T-cell (primary cell): ENCODE measurements at regions not wholly inside any gene's neighbourhood (a gene's known extent, or its start where the extent isn't known, plus 50 kb on each side); places are given as distances from the start of the nearest gene placed in this dataset.
A peak's percentile ranks its signal among the peaks of the same experiment; 100 is the strongest.
"Not testable (repeated sequence)": the region's sequence is repeated elsewhere in the genome, so short reads cannot be mapped to it uniquely, and the experiment has no call there.

Experiments
- ATAC-seq, 4 experiments: fragments of 200-7000 bp in 3 of 4; fragments of 150-1000 bp in 1 of 4; cut with Tn5 transposase; replicated peaks in 1 of 4; 1 replicate in 3 of 4; 2 replicates in 1 of 4; pipeline ENCODE4 v1.10.0; 2021; ENCODE audit warnings: moderate library complexity in 3 of 4, mild to moderate bottlenecking in 2 of 4, moderate number of reproducible peaks in 1 of 4
- CTCF ChIA-PET, 2 donors: fragments of 300-600 bp; sonication (Branson Sonifier 250); formaldehyde crosslinking; loops; one replicate each; lab custom pipeline; 2022; ENCODE audit warnings: antibody characterized with exemption in 2 of 2; lab: Charles Lee
- POLR2A ChIA-PET, 2 donors: fragments of 300-600 bp; sonication (Branson Sonifier 250); formaldehyde crosslinking; loops; one replicate each; lab custom pipeline; 2022; ENCODE audit warnings: antibody characterized with exemption in 2 of 2; lab: Charles Lee
- DNase-seq, 35 experiments: peaks; one replicate each; pipeline versions ENCODE4 v3.0.0 to v3.0.0-alpha.2; 2013 to 2023
- H3K27ac ChIP-seq: one replicate; pipeline ENCODE4 v1.5.1; 2013; ENCODE audit warnings: low read length
- H3K27me3 ChIP-seq, 2 experiments: replicated peaks in 1 of 2; 1 replicate in 1 of 2; 2 replicates in 1 of 2; pipeline versions ENCODE4 v1.6.1 to v1.7.0; 2013; ENCODE audit warnings: low read length in 1 of 2, mixed read lengths in 1 of 2; ENCODE audit not compliant: control insufficient read depth in 2 of 2, insufficient read depth in 2 of 2; ENCODE audit errors: extremely low read depth in 1 of 2
- H3K36me3 ChIP-seq, 2 donors: 1 replicate in 1 of 2; 2 replicates in 1 of 2; pipeline versions ENCODE4 v1.6.1 to v1.7.0; 2013; ENCODE audit warnings: low read length in 1 of 2; ENCODE audit not compliant: control insufficient read depth in 2 of 2, insufficient read depth in 1 of 2; ENCODE audit errors: extremely low read depth in 1 of 2
- H3K4me1 ChIP-seq, 2 experiments: 1 replicate in 1 of 2; 2 replicates in 1 of 2; pipeline versions ENCODE4 v1.6.1 to v1.7.0; 2013; ENCODE audit warnings: low read length in 2 of 2, mixed read lengths in 1 of 2; ENCODE audit not compliant: insufficient read depth in 2 of 2, control insufficient read depth in 1 of 2; ENCODE audit errors: extremely low read depth in 1 of 2
- H3K4me3 ChIP-seq, 2 donors: 1 replicate in 1 of 2; 2 replicates in 1 of 2; pipeline versions ENCODE4 v1.5.1 to v1.7.0; 2013; ENCODE audit warnings: mild to moderate bottlenecking in 2 of 2, low read length in 1 of 2, moderate library complexity in 1 of 2; ENCODE audit not compliant: control insufficient read depth in 1 of 2; ENCODE audit errors: extremely low read depth in 1 of 2
- H3K9me3 ChIP-seq: 2 replicates; pipeline ENCODE4 v1.7.0; 2013
- H3K27ac Mint-ChIP-seq, 2 donors: one replicate each; pipeline ENCODE4 v1.8.0; 2020 to 2021; ENCODE audit warnings: mild to moderate bottlenecking in 2 of 2, mixed read lengths in 2 of 2
- H3K27me3 Mint-ChIP-seq, 2 donors: one replicate each; pipeline ENCODE4 v1.8.0; 2021 to 2022; ENCODE audit warnings: mixed read lengths in 2 of 2
- H3K36me3 Mint-ChIP-seq: one replicate; pipeline ENCODE4 v1.8.0; 2021; ENCODE audit warnings: mixed read lengths
- H3K4me1 Mint-ChIP-seq, 3 donors: one replicate each; pipeline ENCODE4 v1.8.0; 2020 to 2022; ENCODE audit warnings: mixed read lengths in 3 of 3, mild to moderate bottlenecking in 1 of 3
- H3K4me3 Mint-ChIP-seq, 3 donors: one replicate each; pipeline ENCODE4 v1.8.0; 2020 to 2022; ENCODE audit warnings: mild to moderate bottlenecking in 3 of 3, mixed read lengths in 3 of 3, moderate library complexity in 3 of 3
- H3K9me3 Mint-ChIP-seq, 3 donors: one replicate each; pipeline ENCODE4 v1.8.0; 2020 to 2022; ENCODE audit warnings: mixed read lengths in 3 of 3
- WGBS: methylation state at CpG from one replicate; pipeline ENCODE4 v1.1.5; 2013; ENCODE audit warnings: missing lambda C conversion rate; ENCODE audit not compliant: insufficient coverage; 5-methylcytosine and 5-hydroxymethylcytosine counted together

GRCh38 chr2:739864-740321, 62.7 kb upstream of the TMEM18 start:
- CTCF ChIA-PET, H3K9me3 Mint-ChIP-seq, H3K36me3 Mint-ChIP-seq, H3K9me3 ChIP-seq, H3K27ac Mint-ChIP-seq, H3K27ac ChIP-seq, H3K36me3 ChIP-seq, ATAC-seq: not testable (repeated sequence)
- peak overlapping the region; percentile 80 to 85 (median 83) for H3K4me3 Mint-ChIP-seq
- POLR2A ChIA-PET: interaction anchor here in 1 of 2 donors (0.7 kb wide), 1 partner anchor 800 kb away, joined by 3 read pairs; no protein-coding TSS in a partner anchor
- 17% methylated on average over 20 of the region's 23 CpGs for WGBS
- peaks cover 12 to 18% (median 17%) of the 10 kb centered on the region in 3 donors for H3K4me1 Mint-ChIP-seq
- peaks cover 2 to 24% of the 10 kb centered on the region in 2 experiments for H3K27me3 ChIP-seq
- peak in 1 of 35 experiments; percentile 51 for DNase-seq
- peaks cover 0 to 13% of the 10 kb centered on the region in 2 experiments for H3K4me1 ChIP-seq
- H3K27me3 Mint-ChIP-seq: peaks cover 0 to 17% of the 10 kb centered on the region in 2 donors
- H3K4me3 ChIP-seq: peak overlapping the region; percentile 53 to 55

- Histone ChIP-seq H3K27ac (no peak overlapping the region), H3K4me1 (peaks cover 0 to 13% of the 10 kb centered on the region in 2 experiments), H3K9me3 (no peaks in the 10 kb centered on the region), H3K36me3 (no peaks in the 10 kb centered on the region), H3K27me3 (peaks cover 2 to 35% of the 10 kb centered on the region in 2 experiments), H3K4me3 (no peak overlapping the region)
- Mint-ChIP-seq H3K4me3 (no peak overlapping the region), H3K4me1 (peaks cover 12 to 18% (median 17%) of the 10 kb centered on the region in 3 donors), H3K27ac (no peak overlapping the region), H3K27me3 (peaks cover 8 to 27% of the 10 kb centered on the region in 2 donors), H3K9me3 (no peaks in the 10 kb centered on the region), H3K36me3 (no peaks in the 10 kb centered on the region)
- ATAC-seq (no peak), DNase-seq (no peak)
- POLR2A ChIA-PET: no interaction called here
- CTCF ChIA-PET: no interaction called here
These were observed 59.7 kb upstream of the TMEM18 start for GRCh38 chr2:736939-737338.

- Histone ChIP-seq H3K4me1 (peaks cover 0 to 13% of the 10 kb centered on the region in 2 experiments), H3K4me3 (no peak overlapping the region), H3K36me3 (no peaks in the 10 kb centered on the region), H3K27me3 (peaks cover 0 to 44% of the 10 kb centered on the region in 2 experiments), H3K27ac (no peak overlapping the region), H3K9me3 (no peaks in the 10 kb centered on the region)
- DNase-seq (no peak), ATAC-seq (no peak)
- CTCF ChIA-PET: no interaction called here
- Mint-ChIP-seq H3K4me3 (no peak overlapping the region), H3K27ac (no peak overlapping the region), H3K4me1 (peaks cover 10 to 16% (median 14%) of the 10 kb centered on the region in 3 donors), H3K27me3 (peaks cover 11 to 30% of the 10 kb centered on the region in 2 donors), H3K36me3 (no peaks in the 10 kb centered on the region), H3K9me3 (no peaks in the 10 kb centered on the region)
- POLR2A ChIA-PET: no interaction called here
- 32% methylated on average over 4 of the region's 5 CpGs for WGBS
These were observed 58.5 kb upstream of the TMEM18 start for GRCh38 chr2:735670-736218.

GRCh38 chr2:734496-734895, 57.3 kb upstream of the TMEM18 start:
- ChIA-PET CTCF (no interaction called here), POLR2A (no interaction called here)
- Histone ChIP-seq H3K27ac (no peak overlapping the region), H3K4me1 (peaks cover 0 to under 1% of the 10 kb centered on the region in 2 experiments), H3K9me3 (no peaks in the 10 kb centered on the region), H3K36me3 (no peaks in the 10 kb centered on the region), H3K4me3 (no peak overlapping the region), H3K27me3 (peaks cover 0 to 32% of the 10 kb centered on the region in 2 experiments)
- no peak for DNase-seq
- ATAC-seq: no peak
- no peaks in the 10 kb centered on the region for H3K9me3 Mint-ChIP-seq
- H3K36me3 Mint-ChIP-seq: no peaks in the 10 kb centered on the region
- H3K27ac Mint-ChIP-seq: no peak overlapping the region
- H3K4me1 Mint-ChIP-seq: peaks cover 3 to 4% (median 3%) of the 10 kb centered on the region in 3 donors
- H3K4me3 Mint-ChIP-seq: no peak overlapping the region
- H3K27me3 Mint-ChIP-seq: peaks cover 12 to 31% of the 10 kb centered on the region in 2 donors
- WGBS: no CpG with 5 or more reads among the region's 8 CpGs

GRCh38 chr2:733495-733894, 56.3 kb upstream of the TMEM18 start:
- Histone ChIP-seq H3K36me3 (no peaks in the 10 kb centered on the region), H3K4me3 (no peak overlapping the region), H3K4me1 (no peaks in the 10 kb centered on the region), H3K27ac (no peak overlapping the region), H3K9me3 (no peaks in the 10 kb centered on the region), H3K27me3 (peaks cover 0 to 29% of the 10 kb centered on the region in 2 experiments)
- 77% methylated on average over 8 of the region's 8 CpGs for WGBS
- Mint-ChIP-seq H3K27me3 (peaks cover 12 to 36% of the 10 kb centered on the region in 2 donors), H3K9me3 (no peaks in the 10 kb centered on the region), H3K4me3 (no peak overlapping the region), H3K27ac (no peak overlapping the region), H3K36me3 (no peaks in the 10 kb centered on the region), H3K4me1 (no peaks in the 10 kb centered on the region)
- no peak for DNase-seq
- no peak for ATAC-seq
- CTCF ChIA-PET: no interaction called here
- POLR2A ChIA-PET: no interaction called here

GRCh38 chr2:733001-733400, 55.8 kb upstream of the TMEM18 start:
- H3K27me3 ChIP-seq: peaks cover 0 to 29% of the 10 kb centered on the region in 2 experiments
- POLR2A ChIA-PET: no interaction called here
- Mint-ChIP-seq H3K9me3 (no peaks in the 10 kb centered on the region), H3K36me3 (no peaks in the 10 kb centered on the region), H3K27ac (no peak overlapping the region), H3K4me1 (no peaks in the 10 kb centered on the region), H3K27me3 (peaks cover 16 to 36% of the 10 kb centered on the region in 2 donors), H3K4me3 (no peak overlapping the region)
- DNase-seq (no peak), ATAC-seq (no peak)
- H3K36me3 ChIP-seq: no peaks in the 10 kb centered on the region
- WGBS: 94% methylated on average over 13 of the region's 20 CpGs
- CTCF ChIA-PET: no interaction called here
- no peaks in the 10 kb centered on the region for H3K4me1 ChIP-seq
- no peak overlapping the region for H3K27ac ChIP-seq
- no peaks in the 10 kb centered on the region for H3K9me3 ChIP-seq
- no peak overlapping the region for H3K4me3 ChIP-seq
